ENCODE measurements at regions not wholly inside any gene's neighbourhood (a gene's known extent, or its start where the extent isn't known, plus 50 kb on each side); places are given as distances from the start of the nearest gene placed in this dataset.

- Histone ChIP-seq H3K4me3 (no peak overlapping the region), H3K27me3 (no peaks in the 10 kb centered on the region), H3K36me3 (no peaks in the 10 kb centered on the region), H3K9me3 (replicated peaks) (no peaks in the 10 kb centered on the region), H3K4me1 (no peaks in the 10 kb centered on the region), H3K27ac (no peak overlapping the region)
- no peak for DNase-seq
Measured at GRCh38 chr18:61149786-61150185, 183.4 kb upstream of the CDH20 start.

- Histone ChIP-seq H3K9me3 (replicated peaks) (no peaks in the 10 kb centered on the region), H3K27ac (no peak overlapping the region), H3K27me3 (no peaks in the 10 kb centered on the region), H3K4me3 (no peak overlapping the region), H3K4me1 (no peaks in the 10 kb centered on the region), H3K36me3 (no peaks in the 10 kb centered on the region)
- no peak for DNase-seq
Measured at GRCh38 chr18:61153571-61153970, 179.7 kb upstream of the CDH20 start.

GRCh38 chr18:61154866-61155265 is 178.4 kb upstream of the CDH20 start:
- Histone ChIP-seq H3K4me3 (no peak overlapping the region), H3K27me3 (no peaks in the 10 kb centered on the region), H3K4me1 (no peaks in the 10 kb centered on the region), H3K9me3 (replicated peaks) (no peaks in the 10 kb centered on the region), H3K36me3 (no peaks in the 10 kb centered on the region), H3K27ac (no peak overlapping the region)
- peak in 1 of 2 experiments; percentile 17 for DNase-seq

- H3K27ac ChIP-seq, result no peak overlapping the region
- H3K27me3 ChIP-seq, result no peaks in the 10 kb centered on the region
- no peaks in the 10 kb centered on the region for H3K36me3 ChIP-seq
- DNase-seq, result no peak
- H3K9me3 ChIP-seq (replicated peaks), result no peaks in the 10 kb centered on the region
- H3K4me1 ChIP-seq, result no peaks in the 10 kb centered on the region
- no peak overlapping the region for H3K4me3 ChIP-seq
Measured at GRCh38 chr18:61155586-61155985, 177.6 kb upstream of the CDH20 start.

GRCh38 chr18:61157451-61157850 is 175.8 kb upstream of the CDH20 start:
- Histone ChIP-seq H3K4me1 (no peaks in the 10 kb centered on the region), H3K27me3 (no peaks in the 10 kb centered on the region), H3K36me3 (no peaks in the 10 kb centered on the region), H3K9me3 (replicated peaks) (no peaks in the 10 kb centered on the region), H3K27ac (no peak overlapping the region), H3K4me3 (no peak overlapping the region)
- DNase-seq, result no peak

- Histone ChIP-seq H3K27me3 (no peaks in the 10 kb centered on the region), H3K4me3 (no peak overlapping the region), H3K4me1 (no peaks in the 10 kb centered on the region), H3K27ac (no peak overlapping the region), H3K36me3 (no peaks in the 10 kb centered on the region), H3K9me3 (replicated peaks) (no peaks in the 10 kb centered on the region)
- no peak for DNase-seq
Measured at GRCh38 chr18:61159246-61159645, 174.0 kb upstream of the CDH20 start.

GRCh38 chr18:61164321-61164720 is 168.9 kb upstream of the CDH20 start:
- Histone ChIP-seq H3K36me3 (no peaks in the 10 kb centered on the region), H3K4me3 (no peak overlapping the region), H3K27me3 (no peaks in the 10 kb centered on the region), H3K9me3 (replicated peaks) (no peaks in the 10 kb centered on the region), H3K27ac (no peak overlapping the region), H3K4me1 (no peaks in the 10 kb centered on the region)
- no peak for DNase-seq

GRCh38 chr18:61167902-61168301 is 165.3 kb upstream of the CDH20 start:
- no peaks in the 10 kb centered on the region for H3K9me3 ChIP-seq (replicated peaks)
- no peak for DNase-seq
- H3K4me1 ChIP-seq, result no peaks in the 10 kb centered on the region
- H3K27me3 ChIP-seq, result no peaks in the 10 kb centered on the region
- H3K36me3 ChIP-seq, result no peaks in the 10 kb centered on the region
- H3K4me3 ChIP-seq, result no peak overlapping the region
- H3K27ac ChIP-seq, result no peak overlapping the region

- H3K9me3 ChIP-seq (replicated peaks), result no peaks in the 10 kb centered on the region
- H3K4me3 ChIP-seq, result no peak overlapping the region
- no peaks in the 10 kb centered on the region for H3K27me3 ChIP-seq
- no peak overlapping the region for H3K27ac ChIP-seq
- DNase-seq, result no peak
- no peaks in the 10 kb centered on the region for H3K36me3 ChIP-seq
- H3K4me1 ChIP-seq, result no peaks in the 10 kb centered on the region
Measured at GRCh38 chr18:61169386-61169785, 163.8 kb upstream of the CDH20 start.

- H3K27me3 ChIP-seq, result no peaks in the 10 kb centered on the region
- DNase-seq, result no peak
- no peaks in the 10 kb centered on the region for H3K9me3 ChIP-seq (replicated peaks)
- H3K4me1 ChIP-seq, result no peaks in the 10 kb centered on the region
- no peak overlapping the region for H3K27ac ChIP-seq
- H3K4me3 ChIP-seq, result no peak overlapping the region
- H3K36me3 ChIP-seq, result no peaks in the 10 kb centered on the region
Measured at GRCh38 chr18:61172624-61173023, 160.6 kb upstream of the CDH20 start.

GRCh38 chr18:61173554-61173953 is 159.7 kb upstream of the CDH20 start:
- Histone ChIP-seq H3K4me1 (no peaks in the 10 kb centered on the region), H3K27me3 (no peaks in the 10 kb centered on the region), H3K27ac (no peak overlapping the region), H3K9me3 (replicated peaks) (no peaks in the 10 kb centered on the region), H3K36me3 (no peaks in the 10 kb centered on the region), H3K4me3 (no peak overlapping the region)
- DNase-seq, result no peak

- H3K27me3 ChIP-seq, result no peaks in the 10 kb centered on the region
- H3K4me1 ChIP-seq, result no peaks in the 10 kb centered on the region
- no peaks in the 10 kb centered on the region for H3K36me3 ChIP-seq
- no peaks in the 10 kb centered on the region for H3K9me3 ChIP-seq (replicated peaks)
- H3K27ac ChIP-seq, result no peak overlapping the region
- no peak for DNase-seq
- H3K4me3 ChIP-seq, result no peak overlapping the region
Measured at GRCh38 chr18:61183798-61184197, 149.4 kb upstream of the CDH20 start.

GRCh38 chr18:61187971-61188370 is 145.3 kb upstream of the CDH20 start:
- no peak for DNase-seq
- H3K36me3 ChIP-seq, result no peaks in the 10 kb centered on the region
- no peaks in the 10 kb centered on the region for H3K27me3 ChIP-seq
- H3K4me1 ChIP-seq, result no peaks in the 10 kb centered on the region
- no peaks in the 10 kb centered on the region for H3K9me3 ChIP-seq (replicated peaks)
- no peak overlapping the region for H3K4me3 ChIP-seq
- H3K27ac ChIP-seq, result no peak overlapping the region

- H3K36me3 ChIP-seq, result no peaks in the 10 kb centered on the region
- no peak overlapping the region for H3K27ac ChIP-seq
- no peak overlapping the region for H3K4me3 ChIP-seq
- H3K4me1 ChIP-seq, result no peaks in the 10 kb centered on the region
- H3K9me3 ChIP-seq (replicated peaks), result no peaks in the 10 kb centered on the region
- no peaks in the 10 kb centered on the region for H3K27me3 ChIP-seq
- no peak for DNase-seq
Measured at GRCh38 chr18:61189376-61189775, 143.9 kb upstream of the CDH20 start.

GRCh38 chr18:61194726-61195125 is 138.5 kb upstream of the CDH20 start:
- H3K27ac ChIP-seq, result no peak overlapping the region
- no peaks in the 10 kb centered on the region for H3K4me1 ChIP-seq

GRCh38 chr18:61196750-61197149 is 136.5 kb upstream of the CDH20 start:
- no peak overlapping the region for H3K4me3 ChIP-seq
- no peaks in the 10 kb centered on the region for H3K9me3 ChIP-seq (replicated peaks)
- no peaks in the 10 kb centered on the region for H3K36me3 ChIP-seq
- no peaks in the 10 kb centered on the region for H3K27me3 ChIP-seq
- no peak overlapping the region for H3K27ac ChIP-seq
- no peak for DNase-seq
- H3K4me1 ChIP-seq, result no peaks in the 10 kb centered on the region

More at GRCh38 chr18:61194726-61195125, 138.5 kb upstream of the CDH20 start:
- no peak overlapping the region for H3K4me3 ChIP-seq
- no peaks in the 10 kb centered on the region for H3K36me3 ChIP-seq
- H3K27me3 ChIP-seq, result no peaks in the 10 kb centered on the region
- no peak for DNase-seq
- no peaks in the 10 kb centered on the region for H3K9me3 ChIP-seq (replicated peaks)

- no peaks in the 10 kb centered on the region for H3K4me1 ChIP-seq
- DNase-seq, result no peak
- H3K9me3 ChIP-seq (replicated peaks), result no peaks in the 10 kb centered on the region
- no peaks in the 10 kb centered on the region for H3K27me3 ChIP-seq
- H3K4me3 ChIP-seq, result no peak overlapping the region
- H3K36me3 ChIP-seq, result no peaks in the 10 kb centered on the region
- H3K27ac ChIP-seq, result no peak overlapping the region
Measured at GRCh38 chr18:61198486-61198885, 134.7 kb upstream of the CDH20 start.
